ENCODE measurements at regions not wholly inside any gene's neighbourhood (a gene's known extent, or its start where the extent isn't known, plus 50 kb on each side); places are given as distances from the start of the nearest gene placed in this dataset.
A peak's percentile ranks its signal among the peaks of the same experiment; 100 is the strongest.

GRCh38 chr3:19093084-19093483 lies 55.2 kb upstream of the KCNH8 start:
- no peak for DNase-seq (ENCODE audit: low spot score)

- DNase-seq (ENCODE audit: low spot score): no peak
These were observed 70.9 kb upstream of the KCNH8 start for GRCh38 chr3:19077388-19077787.

GRCh38 chr3:19075037-19075436 lies 73.3 kb upstream of the KCNH8 start:
- DNase-seq (ENCODE audit: low spot score): no peak

- DNase-seq (ENCODE audit: low spot score): no peak
These were observed 73.9 kb upstream of the KCNH8 start for GRCh38 chr3:19074257-19074900.

GRCh38 chr3:19073341-19074105 lies 74.8 kb upstream of the KCNH8 start:
- DNase-seq (ENCODE audit: low spot score): no peak

- no peak for DNase-seq (ENCODE audit: low spot score)
These were observed 78.0 kb upstream of the KCNH8 start for GRCh38 chr3:19070325-19070724.

- peak; percentile 36 for DNase-seq (ENCODE audit: low spot score)
These were observed 83.3 kb upstream of the KCNH8 start for GRCh38 chr3:19065027-19065426.

GRCh38 chr3:19063936-19064335 lies 84.4 kb upstream of the KCNH8 start:
- no peak for DNase-seq (ENCODE audit: low spot score)

- no peak for DNase-seq (ENCODE audit: low spot score)
These were observed 87.9 kb upstream of the KCNH8 start for GRCh38 chr3:19060404-19060803.

- no peak for DNase-seq (ENCODE audit: low spot score)
These were observed 95.4 kb upstream of the KCNH8 start for GRCh38 chr3:19052874-19053273.

- DNase-seq (ENCODE audit: low spot score): no peak
These were observed 101.9 kb upstream of the KCNH8 start for GRCh38 chr3:19046440-19046839.

GRCh38 chr3:19030522-19030839 lies 117.8 kb upstream of the KCNH8 start:
- DNase-seq (ENCODE audit: low spot score): no peak

- no peak for DNase-seq (ENCODE audit: low spot score)
These were observed 118.3 kb upstream of the KCNH8 start for GRCh38 chr3:19029837-19030521.

GRCh38 chr3:19025441-19025840 lies 122.9 kb upstream of the KCNH8 start:
- no peak for DNase-seq (ENCODE audit: low spot score)

GRCh38 chr3:19022546-19022945 lies 125.8 kb upstream of the KCNH8 start:
- DNase-seq (ENCODE audit: low spot score): no peak

- no peak for DNase-seq (ENCODE audit: low spot score)
These were observed 131.5 kb upstream of the KCNH8 start for GRCh38 chr3:19016851-19017250.

- no peak for DNase-seq (ENCODE audit: low spot score)
These were observed 134.4 kb upstream of the KCNH8 start for GRCh38 chr3:19013879-19014278.

- DNase-seq (ENCODE audit: low spot score): no peak
These were observed 135.5 kb upstream of the KCNH8 start for GRCh38 chr3:19012846-19013245.

- no peak for DNase-seq (ENCODE audit: low spot score)
These were observed 145.7 kb upstream of the KCNH8 start for GRCh38 chr3:19002606-19003005.

- no peak for DNase-seq (ENCODE audit: low spot score)
These were observed 150.2 kb upstream of the KCNH8 start for GRCh38 chr3:18998069-18998468.

GRCh38 chr3:18992709-18993108 lies 155.6 kb upstream of the KCNH8 start:
- no peak for DNase-seq (ENCODE audit: low spot score)

- no peak for DNase-seq (ENCODE audit: low spot score)
These were observed 159.0 kb upstream of the KCNH8 start for GRCh38 chr3:18989237-18989795.

GRCh38 chr3:18988614-18989229 lies 159.6 kb upstream of the KCNH8 start:
- peak; percentile 42 for DNase-seq (ENCODE audit: low spot score)

Data from putamen (tissue), 1 donor.